ENCODE measurements at regions not wholly inside any gene's neighbourhood (a gene's known extent, or its start where the extent isn't known, plus 50 kb on each side); places are given as distances from the start of the nearest gene placed in this dataset.

DNA sequence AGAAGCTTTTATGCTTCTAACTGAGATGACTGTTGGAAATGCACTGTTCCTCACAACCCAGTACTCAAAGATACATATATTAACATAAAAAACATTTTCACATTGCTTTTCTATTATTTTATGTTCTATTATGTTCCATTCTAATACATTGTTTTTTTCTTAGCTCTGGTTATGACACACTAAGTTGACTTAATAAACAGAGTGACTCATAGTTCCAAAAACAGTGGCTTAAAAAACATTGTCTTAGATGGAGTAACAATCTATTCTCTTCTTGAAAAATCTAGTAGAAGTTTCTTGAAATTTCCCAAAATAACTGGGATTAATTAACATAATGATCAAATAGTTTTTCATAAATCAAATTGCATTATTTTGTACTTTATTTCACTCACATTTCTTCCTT lies 328.2 kb upstream of the LRATD1 start:
- H2AFZ ChIP-seq (ENCODE audit: low read length), result no peak overlapping the region
- H3K79me2 ChIP-seq (ENCODE audit: insufficient read depth, low read length), result no peaks in the 10 kb centered on the region
- no peak for DNase-seq (ENCODE audit: insufficient read length, low spot score, missing footprints)
- no peak overlapping the region for H3K4me2 ChIP-seq (ENCODE audit: insufficient read depth, low read length)
- H3K9me3 ChIP-seq (ENCODE audit: low read depth, low read length), result no peaks in the 10 kb centered on the region
- H3K36me3 ChIP-seq (ENCODE audit: insufficient read depth, low read length), result no peaks in the 10 kb centered on the region
- no peaks in the 10 kb centered on the region for H3K27me3 ChIP-seq (ENCODE audit: insufficient read depth, low read length)
- no peak overlapping the region for H3K4me3 ChIP-seq (ENCODE audit: insufficient read depth, low read length)
- H3K27ac ChIP-seq (ENCODE audit: low read depth, low read length), result no peak overlapping the region
- no peaks in the 10 kb centered on the region for H4K20me1 ChIP-seq (ENCODE audit: insufficient read depth, low read length)
- TF ChIP-seq, protein P1, sequence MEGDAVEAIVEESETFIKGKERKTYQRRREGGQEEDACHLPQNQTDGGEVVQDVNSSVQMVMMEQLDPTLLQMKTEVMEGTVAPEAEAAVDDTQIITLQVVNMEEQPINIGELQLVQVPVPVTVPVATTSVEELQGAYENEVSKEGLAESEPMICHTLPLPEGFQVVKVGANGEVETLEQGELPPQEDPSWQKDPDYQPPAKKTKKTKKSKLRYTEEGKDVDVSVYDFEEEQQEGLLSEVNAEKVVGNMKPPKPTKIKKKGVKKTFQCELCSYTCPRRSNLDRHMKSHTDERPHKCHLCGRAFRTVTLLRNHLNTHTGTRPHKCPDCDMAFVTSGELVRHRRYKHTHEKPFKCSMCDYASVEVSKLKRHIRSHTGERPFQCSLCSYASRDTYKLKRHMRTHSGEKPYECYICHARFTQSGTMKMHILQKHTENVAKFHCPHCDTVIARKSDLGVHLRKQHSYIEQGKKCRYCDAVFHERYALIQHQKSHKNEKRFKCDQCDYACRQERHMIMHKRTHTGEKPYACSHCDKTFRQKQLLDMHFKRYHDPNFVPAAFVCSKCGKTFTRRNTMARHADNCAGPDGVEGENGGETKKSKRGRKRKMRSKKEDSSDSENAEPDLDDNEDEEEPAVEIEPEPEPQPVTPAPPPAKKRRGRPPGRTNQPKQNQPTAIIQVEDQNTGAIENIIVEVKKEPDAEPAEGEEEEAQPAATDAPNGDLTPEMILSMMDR (IDR thresholded peaks at IDR 0.05; ENCODE audit: extremely low read depth, low read depth, low read length), result no peak
- no peaks in the 10 kb centered on the region for H3K4me1 ChIP-seq (ENCODE audit: insufficient read depth, low read length)

DNA sequence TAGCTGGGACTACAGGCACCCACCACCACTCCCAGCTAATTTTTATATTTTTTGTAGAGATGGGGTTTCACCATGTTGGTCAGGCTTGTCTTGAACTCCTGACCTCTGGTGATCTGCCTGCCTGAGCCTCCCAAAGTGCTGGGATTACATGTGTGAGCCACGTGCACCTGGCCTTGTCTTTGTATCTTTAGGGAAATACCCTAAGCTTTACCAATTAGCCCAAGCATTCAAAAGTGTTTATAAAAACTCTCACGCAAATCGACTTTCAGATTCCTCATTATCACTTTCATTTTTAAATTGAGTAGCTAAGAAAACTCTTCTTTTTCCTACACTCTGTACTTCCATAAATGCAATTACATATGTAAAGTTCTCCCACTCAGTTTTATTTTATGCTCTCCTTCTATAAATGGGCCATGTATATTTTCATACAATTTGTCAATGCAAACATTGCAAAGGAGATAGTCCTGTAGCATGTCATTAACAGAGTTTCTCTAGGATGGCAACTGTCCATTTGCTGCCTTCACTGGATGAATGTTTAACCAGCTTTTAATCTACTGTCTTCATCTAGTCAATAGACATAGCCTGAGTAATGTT lies 326.2 kb upstream of the LRATD1 start:
- Histone ChIP-seq H3K4me1 (ENCODE audit: insufficient read depth, low read length) (no peaks in the 10 kb centered on the region), H3K79me2 (ENCODE audit: insufficient read depth, low read length) (no peaks in the 10 kb centered on the region), H4K20me1 (ENCODE audit: insufficient read depth, low read length) (no peaks in the 10 kb centered on the region), H3K27ac (ENCODE audit: low read depth, low read length) (no peak overlapping the region), H3K36me3 (ENCODE audit: insufficient read depth, low read length) (no peaks in the 10 kb centered on the region), H3K4me3 (ENCODE audit: insufficient read depth, low read length) (no peak overlapping the region), H2AFZ (ENCODE audit: low read length) (no peak overlapping the region), H3K27me3 (ENCODE audit: insufficient read depth, low read length) (no peaks in the 10 kb centered on the region), H3K4me2 (ENCODE audit: insufficient read depth, low read length) (no peak overlapping the region), H3K9me3 (ENCODE audit: low read depth, low read length) (no peaks in the 10 kb centered on the region)
- DNase-seq (ENCODE audit: insufficient read length, low spot score, missing footprints), result no peak
- TF ChIP-seq, protein P1 (IDR thresholded peaks at IDR 0.05; ENCODE audit: extremely low read depth, low read depth, low read length), result no peak

DNA sequence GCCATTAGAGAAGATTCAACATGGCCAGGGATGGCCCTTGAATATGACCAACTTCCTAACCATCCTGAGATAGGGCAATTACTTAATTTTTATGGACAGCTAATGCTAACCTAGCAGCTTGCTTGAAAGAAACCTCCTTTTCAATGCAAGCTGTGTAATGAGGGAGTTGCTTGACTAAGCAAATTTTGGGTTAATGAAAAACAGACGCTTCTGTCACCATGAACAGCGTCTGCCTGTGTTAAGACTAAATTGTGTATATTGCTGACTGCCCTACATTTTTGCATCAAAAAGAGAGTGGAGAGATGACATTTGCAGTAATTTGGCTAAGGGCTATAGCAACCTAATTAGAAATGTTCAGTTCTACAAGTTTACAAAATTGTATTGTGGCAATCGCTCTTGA lies 319.2 kb upstream of the LRATD1 start:
- Histone ChIP-seq H3K27ac (ENCODE audit: low read depth, low read length) (no peak overlapping the region), H3K9me3 (ENCODE audit: low read depth, low read length) (no peaks in the 10 kb centered on the region), H3K79me2 (ENCODE audit: insufficient read depth, low read length) (no peaks in the 10 kb centered on the region), H3K27me3 (ENCODE audit: insufficient read depth, low read length) (no peaks in the 10 kb centered on the region), H3K4me3 (ENCODE audit: insufficient read depth, low read length) (no peak overlapping the region), H4K20me1 (ENCODE audit: insufficient read depth, low read length) (no peaks in the 10 kb centered on the region), H3K36me3 (ENCODE audit: insufficient read depth, low read length) (no peaks in the 10 kb centered on the region), H3K4me1 (ENCODE audit: insufficient read depth, low read length) (no peaks in the 10 kb centered on the region), H3K4me2 (ENCODE audit: insufficient read depth, low read length) (no peak overlapping the region), H2AFZ (ENCODE audit: low read length) (no peak overlapping the region)
- TF ChIP-seq, protein P1 (IDR thresholded peaks at IDR 0.05; ENCODE audit: extremely low read depth, low read depth, low read length), result no peak
- DNase-seq (ENCODE audit: insufficient read length, low spot score, missing footprints), result no peak

DNA sequence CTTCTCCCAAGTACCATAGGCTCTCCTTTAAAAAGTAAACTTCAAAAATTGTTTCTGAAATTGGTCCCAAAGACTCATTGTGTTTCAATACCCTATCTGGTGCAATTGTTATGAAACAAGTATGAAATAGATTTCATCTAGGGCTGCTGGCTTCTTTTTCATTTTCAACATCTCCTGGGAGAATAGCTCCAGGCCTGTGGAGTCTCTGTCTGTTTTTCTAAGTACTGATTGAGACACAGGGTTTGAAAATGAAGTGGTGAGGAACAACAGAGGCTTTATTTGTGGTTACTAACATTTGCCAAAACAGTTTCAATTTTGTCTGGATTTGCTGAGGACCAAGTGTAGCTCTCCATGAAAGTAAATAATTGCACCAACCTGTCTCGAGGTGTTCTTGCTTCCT lies 315.9 kb upstream of the LRATD1 start:
- Histone ChIP-seq H3K4me2 (ENCODE audit: insufficient read depth, low read length) (no peak overlapping the region), H4K20me1 (ENCODE audit: insufficient read depth, low read length) (no peaks in the 10 kb centered on the region), H3K9me3 (ENCODE audit: low read depth, low read length) (no peaks in the 10 kb centered on the region), H3K4me1 (ENCODE audit: insufficient read depth, low read length) (no peaks in the 10 kb centered on the region), H3K36me3 (ENCODE audit: insufficient read depth, low read length) (no peaks in the 10 kb centered on the region), H3K27me3 (ENCODE audit: insufficient read depth, low read length) (no peaks in the 10 kb centered on the region), H3K4me3 (ENCODE audit: insufficient read depth, low read length) (no peak overlapping the region), H3K27ac (ENCODE audit: low read depth, low read length) (no peak overlapping the region), H2AFZ (ENCODE audit: low read length) (no peak overlapping the region), H3K79me2 (ENCODE audit: insufficient read depth, low read length) (no peaks in the 10 kb centered on the region)
- no peak for DNase-seq (ENCODE audit: insufficient read length, low spot score, missing footprints)
- TF ChIP-seq, protein P1 (IDR thresholded peaks at IDR 0.05; ENCODE audit: extremely low read depth, low read depth, low read length), result no peak
